ENCODE measurements at regions not wholly inside any gene's neighbourhood (a gene's known extent, or its start where the extent isn't known, plus 50 kb on each side); places are given as distances from the start of the nearest gene placed in this dataset.

GRCh38 chr11:25991476-25991875, 340.5 kb upstream of the ANO3 start:
- TF ChIP-seq, protein P1, sequence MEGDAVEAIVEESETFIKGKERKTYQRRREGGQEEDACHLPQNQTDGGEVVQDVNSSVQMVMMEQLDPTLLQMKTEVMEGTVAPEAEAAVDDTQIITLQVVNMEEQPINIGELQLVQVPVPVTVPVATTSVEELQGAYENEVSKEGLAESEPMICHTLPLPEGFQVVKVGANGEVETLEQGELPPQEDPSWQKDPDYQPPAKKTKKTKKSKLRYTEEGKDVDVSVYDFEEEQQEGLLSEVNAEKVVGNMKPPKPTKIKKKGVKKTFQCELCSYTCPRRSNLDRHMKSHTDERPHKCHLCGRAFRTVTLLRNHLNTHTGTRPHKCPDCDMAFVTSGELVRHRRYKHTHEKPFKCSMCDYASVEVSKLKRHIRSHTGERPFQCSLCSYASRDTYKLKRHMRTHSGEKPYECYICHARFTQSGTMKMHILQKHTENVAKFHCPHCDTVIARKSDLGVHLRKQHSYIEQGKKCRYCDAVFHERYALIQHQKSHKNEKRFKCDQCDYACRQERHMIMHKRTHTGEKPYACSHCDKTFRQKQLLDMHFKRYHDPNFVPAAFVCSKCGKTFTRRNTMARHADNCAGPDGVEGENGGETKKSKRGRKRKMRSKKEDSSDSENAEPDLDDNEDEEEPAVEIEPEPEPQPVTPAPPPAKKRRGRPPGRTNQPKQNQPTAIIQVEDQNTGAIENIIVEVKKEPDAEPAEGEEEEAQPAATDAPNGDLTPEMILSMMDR (conservative IDR thresholded peaks at IDR 0.05; ENCODE audit: low read depth, low read length), result no peak
- no peak for TF ChIP-seq EZH2 (IDR thresholded peaks at IDR 0.05; ENCODE audit: borderline replicate concordance, low read depth, low read length, poor library complexity, severe bottlenecking)
